GM12878 (cell line): ENCODE measurements at regions not wholly inside any gene's neighbourhood (a gene's known extent, or its start where the extent isn't known, plus 50 kb on each side); places are given as distances from the start of the nearest gene placed in this dataset.

Source experiments
- CHD1 ChIP-seq: IDR thresholded peaks from 2 replicates; pipeline ENCODE4 v1.6.1; 2012; ENCODE audit warnings: low read depth, low read length, improper control_type of control experiment
- CTCF ChIP-seq, 3 experiments: IDR thresholded peaks in 2 of 3; conservative IDR thresholded peaks in 1 of 3; 2 replicates each; pipeline ENCODE4 v1.5.1; 2011; ENCODE audit warnings: low read depth in 3 of 3, low read length in 3 of 3, mild to moderate bottlenecking in 3 of 3, control low read depth in 2 of 3, moderate library complexity in 2 of 3, inconsistent platforms in 1 of 3, mixed read lengths in 1 of 3; ENCODE audit not compliant: control insufficient read depth in 2 of 3, insufficient read depth in 1 of 3; ENCODE audit errors: extremely low read depth in 1 of 3
- ELK1 ChIP-seq: IDR thresholded peaks from 2 replicates; pipeline ENCODE4 v1.6.1; 2012; ENCODE audit warnings: low read depth, low read length, improper control_type of control experiment
- EZH2 ChIP-seq: IDR thresholded peaks from 2 replicates; pipeline ENCODE4 v1.6.1; 2012; ENCODE audit warnings: low read depth, mild to moderate bottlenecking, control low read depth, inconsistent platforms, low read length, borderline replicate concordance; ENCODE audit not compliant: control insufficient read depth
- MYC ChIP-seq: IDR thresholded peaks from 2 replicates; pipeline ENCODE4 v1.6.1; 2011; ENCODE audit warnings: mild to moderate bottlenecking, low read length, moderate library complexity, inconsistent platforms; ENCODE audit not compliant: insufficient read depth, insufficient replicate concordance, insufficient read length, severe bottlenecking
- NFIC ChIP-seq: IDR thresholded peaks from 2 replicates; pipeline ENCODE4 v1.6.1; 2012; ENCODE audit warnings: low read depth, mild to moderate bottlenecking, inconsistent platforms, low read length, moderate library complexity
- POLR2A ChIP-seq: IDR thresholded peaks from 2 replicates; pipeline ENCODE4 v1.6.1; 2011; ENCODE audit warnings: low read depth, mild to moderate bottlenecking, low read length
- SMC3 ChIP-seq: IDR thresholded peaks from 2 replicates; pipeline ENCODE4 v1.6.1; 2011; ENCODE audit warnings: low read length, improper control_type of control experiment, borderline replicate concordance
- SREBF1 ChIP-seq: IDR thresholded peaks from 2 replicates; pipeline ENCODE4 v1.6.1; 2012; ENCODE audit warnings: mild to moderate bottlenecking, low read length
- TCF3 ChIP-seq: IDR thresholded peaks from 2 replicates; pipeline ENCODE4 v1.6.1; 2012; ENCODE audit warnings: low read depth, mild to moderate bottlenecking, low read length, borderline replicate concordance; ENCODE audit not compliant: insufficient read depth

- TF ChIP-seq CTCF (IDR thresholded peaks at IDR 0.05 in 2 of 3, conservative IDR thresholded peaks at IDR 0.05 in 1 of 3; ENCODE audit: control insufficient read depth in 2 of 3, extremely low read depth in 1 of 3, insufficient read depth in 1 of 3, low read depth in 3 of 3, low read length in 3 of 3): no peak
- no peak for TF ChIP-seq SREBF1
- no peak for TF ChIP-seq EZH2
- no peak for TF ChIP-seq ELK1
- TF ChIP-seq TCF3: no peak
- TF ChIP-seq NFIC: no peak
- TF ChIP-seq CHD1: no peak
- TF ChIP-seq POLR2A: no peak
- no peak for TF ChIP-seq MYC
- no peak for TF ChIP-seq SMC3
Observed at GRCh38 chr15:57854531-57854930, 148.0 kb downstream of the POLR2M start.
